ENCODE measurements at regions not wholly inside any gene's neighbourhood (a gene's known extent, or its start where the extent isn't known, plus 50 kb on each side); places are given as distances from the start of the nearest gene placed in this dataset.

- no peak for TF ChIP-seq CTCF (IDR thresholded peaks at IDR 0.05)
- peak; percentile 26 for ATAC-seq
- H3K9me3 ChIP-seq = no peaks in the 10 kb centered on the region
- peak in 1 of 3 donors; percentile 8 for DNase-seq
- H3K36me3 ChIP-seq (ENCODE audit: low read depth) = no peaks in the 10 kb centered on the region
- H3K4me1 ChIP-seq (ENCODE audit: low read depth) = no peaks in the 10 kb centered on the region
- no peak overlapping the region for H3K4me3 ChIP-seq
- intact Hi-C loops (cut with DNase I, micrococcal nuclease) = no loop called here
Observed at GRCh38 chr12:105741786-105742566, 396.8 kb downstream of the NUAK1 start.

GRCh38 chr12:105742567-105742874 is 396.2 kb downstream of the NUAK1 start:
- Histone ChIP-seq H3K4me1 (ENCODE audit: low read depth) (no peaks in the 10 kb centered on the region), H3K4me3 (no peak overlapping the region), H3K36me3 (ENCODE audit: low read depth) (no peaks in the 10 kb centered on the region), H3K9me3 (no peaks in the 10 kb centered on the region)
- peak in 1 of 3 donors; percentile 16 for DNase-seq
- TF ChIP-seq CTCF (IDR thresholded peaks at IDR 0.05) = no peak
- intact Hi-C loops (cut with DNase I, micrococcal nuclease) = no loop called here
- ATAC-seq = no peak

GRCh38 chr12:105744371-105745058 is 394.2 kb downstream of the NUAK1 start:
- DNase-seq = no peak
- TF ChIP-seq CTCF (IDR thresholded peaks at IDR 0.05) = no peak
- Histone ChIP-seq H3K4me3 (no peak overlapping the region), H3K9me3 (no peaks in the 10 kb centered on the region), H3K4me1 (ENCODE audit: low read depth) (no peaks in the 10 kb centered on the region), H3K36me3 (ENCODE audit: low read depth) (no peaks in the 10 kb centered on the region)
- no peak for ATAC-seq
- intact Hi-C loops (cut with DNase I, micrococcal nuclease) = no loop called here

GRCh38 chr12:105745811-105746210 is 392.9 kb downstream of the NUAK1 start:
- Histone ChIP-seq H3K9me3 (no peaks in the 10 kb centered on the region), H3K4me1 (ENCODE audit: low read depth) (no peaks in the 10 kb centered on the region), H3K4me3 (no peak overlapping the region), H3K36me3 (ENCODE audit: low read depth) (no peaks in the 10 kb centered on the region)
- no peak for ATAC-seq
- no peak for DNase-seq
- intact Hi-C loops (cut with DNase I, micrococcal nuclease) = no loop called here
- TF ChIP-seq CTCF (IDR thresholded peaks at IDR 0.05) = no peak

- H3K4me3 ChIP-seq = no peak overlapping the region
- intact Hi-C loops (cut with DNase I, micrococcal nuclease) = no loop called here
- ATAC-seq = no peak
- no peaks in the 10 kb centered on the region for H3K9me3 ChIP-seq
- DNase-seq = no peak
- no peaks in the 10 kb centered on the region for H3K36me3 ChIP-seq (ENCODE audit: low read depth)
- no peak for TF ChIP-seq CTCF (IDR thresholded peaks at IDR 0.05)
- no peaks in the 10 kb centered on the region for H3K4me1 ChIP-seq (ENCODE audit: low read depth)
Observed at GRCh38 chr12:105748806-105749600, 389.8 kb downstream of the NUAK1 start.

All from mucosa of descending colon (tissue), 3 donors.